GM10248 (cell line): ENCODE measurements at regions not wholly inside any gene's neighbourhood (a gene's known extent, or its start where the extent isn't known, plus 50 kb on each side); places are given as distances from the start of the nearest gene placed in this dataset.

ENCODE experiments used
- CTCF ChIA-PET: fragments of 300-600 bp; sonication (Branson Sonifier 250); formaldehyde crosslinking; extraction: SDS; loops from one replicate; lab custom pipeline; 2021; ENCODE audit warnings: antibody characterized with exemption; lab: Yijun Ruan, JAX
- POLR2A ChIA-PET: fragments of 350-650 bp; sonication (Branson Sonifier 250); formaldehyde crosslinking; extraction: SDS; loops from one replicate; lab custom pipeline; 2020; ENCODE audit warnings: antibody characterized with exemption; lab: Yijun Ruan, JAX
- DNase-seq: peaks from one replicate; pipeline ENCODE4 v3.0.0; 2012; ENCODE audit errors: extremely low spot score
- TF ChIP-seq, protein P1 (sequence below): IDR thresholded peaks from 2 replicates; pipeline ENCODE4 v1.5.1; 2012; ENCODE audit warnings: mild to moderate bottlenecking, low read depth; ENCODE audit errors: extremely low read depth, missing control alignments, control extremely low read depth

GRCh38 chrX:46340696-46341095 lies 204.5 kb downstream of the ZNF674 start:
- TF ChIP-seq, protein P1, sequence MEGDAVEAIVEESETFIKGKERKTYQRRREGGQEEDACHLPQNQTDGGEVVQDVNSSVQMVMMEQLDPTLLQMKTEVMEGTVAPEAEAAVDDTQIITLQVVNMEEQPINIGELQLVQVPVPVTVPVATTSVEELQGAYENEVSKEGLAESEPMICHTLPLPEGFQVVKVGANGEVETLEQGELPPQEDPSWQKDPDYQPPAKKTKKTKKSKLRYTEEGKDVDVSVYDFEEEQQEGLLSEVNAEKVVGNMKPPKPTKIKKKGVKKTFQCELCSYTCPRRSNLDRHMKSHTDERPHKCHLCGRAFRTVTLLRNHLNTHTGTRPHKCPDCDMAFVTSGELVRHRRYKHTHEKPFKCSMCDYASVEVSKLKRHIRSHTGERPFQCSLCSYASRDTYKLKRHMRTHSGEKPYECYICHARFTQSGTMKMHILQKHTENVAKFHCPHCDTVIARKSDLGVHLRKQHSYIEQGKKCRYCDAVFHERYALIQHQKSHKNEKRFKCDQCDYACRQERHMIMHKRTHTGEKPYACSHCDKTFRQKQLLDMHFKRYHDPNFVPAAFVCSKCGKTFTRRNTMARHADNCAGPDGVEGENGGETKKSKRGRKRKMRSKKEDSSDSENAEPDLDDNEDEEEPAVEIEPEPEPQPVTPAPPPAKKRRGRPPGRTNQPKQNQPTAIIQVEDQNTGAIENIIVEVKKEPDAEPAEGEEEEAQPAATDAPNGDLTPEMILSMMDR, result no peak
- DNase-seq, result no peak
- POLR2A ChIA-PET, result no interaction called here
- CTCF ChIA-PET, result no interaction called here

- TF ChIP-seq, protein P1, result no peak
- POLR2A ChIA-PET, result no interaction called here
- DNase-seq, result no peak
- CTCF ChIA-PET, result no interaction called here
Observed at GRCh38 chrX:46333550-46333949, 211.7 kb downstream of the ZNF674 start.

- ChIA-PET CTCF (interaction anchor here (0.7 kb wide), 1 partner anchor 13 kb away, joined by 3 read pairs; no protein-coding TSS in a partner anchor), POLR2A (no interaction called here)
- no peak for DNase-seq
- TF ChIP-seq, protein P1, result no peak
Observed at GRCh38 chrX:46330981-46331380, 214.2 kb downstream of the ZNF674 start.

DNA sequence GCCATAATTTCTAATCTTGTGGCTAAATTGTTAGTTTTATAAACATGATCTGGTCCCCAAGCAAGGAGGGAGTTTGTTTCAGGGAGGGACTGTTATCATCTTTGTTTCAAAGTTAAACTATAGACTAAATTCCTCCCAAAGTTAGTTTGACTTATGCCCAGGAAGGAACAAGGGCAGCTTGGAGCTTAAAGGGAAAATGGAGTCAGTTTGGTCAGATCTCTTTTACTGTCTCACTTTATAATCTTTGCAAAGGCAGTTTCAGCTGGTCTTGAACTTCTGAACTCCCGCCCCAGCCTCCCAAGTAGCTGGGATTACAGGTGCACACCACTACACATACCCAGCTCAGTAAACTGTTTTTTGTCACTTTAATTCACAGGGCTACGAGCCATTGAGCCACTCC lies 214.7 kb downstream of the ZNF674 start:
- no peak for DNase-seq
- ChIA-PET POLR2A (no interaction called here), CTCF (interaction anchor here (0.7 kb wide), 1 partner anchor 14 kb away, joined by 3 read pairs; no protein-coding TSS in a partner anchor)
- TF ChIP-seq, protein P1, result no peak

- POLR2A ChIA-PET, result no interaction called here
- CTCF ChIA-PET, result no interaction called here
- no peak for DNase-seq
- TF ChIP-seq, protein P1, result no peak
Observed at GRCh38 chrX:46328133-46328532, 217.1 kb downstream of the ZNF674 start.

DNA sequence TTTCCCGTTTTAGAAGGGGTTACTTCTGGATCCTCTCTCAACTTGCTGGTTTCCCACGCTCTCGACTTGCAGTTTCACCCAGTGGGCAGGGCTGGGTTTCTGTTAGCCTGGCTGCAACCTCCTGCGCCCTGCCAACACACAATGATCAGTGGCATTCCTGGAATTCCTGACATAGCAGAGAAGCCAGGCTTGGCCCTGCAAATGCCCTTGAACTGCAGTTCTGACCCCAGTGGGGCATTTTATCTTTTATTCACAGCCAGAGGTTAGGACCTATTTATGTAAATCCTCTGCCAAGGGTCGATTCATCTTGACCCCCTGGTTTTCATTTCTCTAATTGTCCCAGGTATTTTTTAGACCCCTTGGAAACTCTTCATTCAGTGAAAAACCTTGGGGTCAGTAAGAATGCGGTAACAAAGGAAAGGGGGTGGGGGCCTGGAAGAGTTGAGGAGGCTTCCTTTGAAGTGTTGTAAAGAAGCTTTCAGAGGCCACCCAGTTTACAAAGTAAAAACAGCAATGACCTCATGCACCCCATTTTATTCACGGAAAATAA lies 217.6 kb downstream of the ZNF674 start:
- TF ChIP-seq, protein P1, result no peak
- POLR2A ChIA-PET, result no interaction called here
- DNase-seq, result no peak
- CTCF ChIA-PET, result no interaction called here
